ENCODE measurements at regions not wholly inside any gene's neighbourhood (a gene's known extent, or its start where the extent isn't known, plus 50 kb on each side); places are given as distances from the start of the nearest gene placed in this dataset.

- no peak for DNase-seq
Observed at GRCh38 chr10:128881086-128881485, 586.0 kb upstream of the MGMT start.

- no peak for DNase-seq
Observed at GRCh38 chr10:128883231-128884032, 583.6 kb upstream of the MGMT start.

GRCh38 chr10:128884033-128884425, 583.0 kb upstream of the MGMT start:
- DNase-seq: no peak

- DNase-seq: no peak
Observed at GRCh38 chr10:128884496-128885072, 582.5 kb upstream of the MGMT start.

- DNase-seq: no peak
Observed at GRCh38 chr10:128885573-128886555, 581.2 kb upstream of the MGMT start.

- DNase-seq: no peak
Observed at GRCh38 chr10:128887856-128888255, 579.2 kb upstream of the MGMT start.

- DNase-seq: no peak
Observed at GRCh38 chr10:128892005-128892404, 575.0 kb upstream of the MGMT start.

- DNase-seq: no peak
Observed at GRCh38 chr10:128894641-128895040, 572.4 kb upstream of the MGMT start.

GRCh38 chr10:128895473-128895872, 571.6 kb upstream of the MGMT start:
- DNase-seq: no peak

GRCh38 chr10:128896116-128896795, 570.8 kb upstream of the MGMT start:
- DNase-seq: no peak

GRCh38 chr10:128896963-128897362, 570.1 kb upstream of the MGMT start:
- no peak for DNase-seq

- DNase-seq: no peak
Observed at GRCh38 chr10:128897401-128898129, 569.5 kb upstream of the MGMT start.

- DNase-seq: no peak
Observed at GRCh38 chr10:128898133-128898915, 568.7 kb upstream of the MGMT start.

GRCh38 chr10:128898916-128899195, 568.2 kb upstream of the MGMT start:
- DNase-seq: no peak

GRCh38 chr10:128900456-128900855, 566.6 kb upstream of the MGMT start:
- no peak for DNase-seq

- DNase-seq: no peak
Observed at GRCh38 chr10:128901236-128901635, 565.8 kb upstream of the MGMT start.

- DNase-seq: no peak
Observed at GRCh38 chr10:128902031-128902710, 564.9 kb upstream of the MGMT start.

GRCh38 chr10:128907155-128907941, 559.7 kb upstream of the MGMT start:
- DNase-seq: no peak

GRCh38 chr10:128908099-128908498, 558.9 kb upstream of the MGMT start:
- DNase-seq: no peak

- DNase-seq: no peak
Observed at GRCh38 chr10:128908499-128908898, 558.5 kb upstream of the MGMT start.
